ENCODE measurements at regions not wholly inside any gene's neighbourhood (a gene's known extent, or its start where the extent isn't known, plus 50 kb on each side); places are given as distances from the start of the nearest gene placed in this dataset.
"Not testable (repeated sequence)": the region's sequence is repeated elsewhere in the genome, so short reads cannot be mapped to it uniquely, and the experiment has no call there.

DNA sequence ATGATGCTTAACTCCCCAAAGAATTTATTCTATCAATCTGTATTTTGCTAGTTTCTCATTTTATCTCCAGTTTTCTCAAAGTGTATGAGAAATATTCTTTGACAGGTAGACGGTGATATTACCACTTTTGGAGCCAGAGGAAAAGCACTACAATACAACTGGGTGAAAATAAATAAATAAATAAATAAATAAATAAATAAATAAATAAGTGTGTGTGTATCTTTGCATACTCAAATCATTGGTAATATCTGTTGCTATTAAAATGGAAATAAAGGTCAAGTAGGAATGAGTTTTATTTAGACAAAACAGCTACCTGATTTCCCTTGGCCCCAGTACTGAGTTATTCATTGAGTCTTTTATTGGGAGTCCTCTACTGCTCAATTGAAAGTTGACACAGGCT is 114.3 kb downstream of the RBMX2 start:
- peaks cover 18 to 34% (median 29%) of the 10 kb centered on the region in 11 experiments for H3K9me3 ChIP-seq (replicated peaks in 1 of 11)
- peaks cover 21 to 56% (median 47%) of the 10 kb centered on the region in 11 experiments for H3K27me3 ChIP-seq
- no peak overlapping the region for H3K4me3 ChIP-seq
- no peaks in the 10 kb centered on the region for H4K20me1 ChIP-seq
- no peaks in the 10 kb centered on the region for H3K36me3 ChIP-seq
- H3K9ac ChIP-seq = no peak overlapping the region
- no peak for TF ChIP-seq Cebpa-rat (IDR thresholded peaks at IDR 0.05)
- no peaks in the 10 kb centered on the region for H3K4me1 ChIP-seq
- H3K4me2 ChIP-seq = no peak overlapping the region
- H3K27ac ChIP-seq = no peak overlapping the region

DNA sequence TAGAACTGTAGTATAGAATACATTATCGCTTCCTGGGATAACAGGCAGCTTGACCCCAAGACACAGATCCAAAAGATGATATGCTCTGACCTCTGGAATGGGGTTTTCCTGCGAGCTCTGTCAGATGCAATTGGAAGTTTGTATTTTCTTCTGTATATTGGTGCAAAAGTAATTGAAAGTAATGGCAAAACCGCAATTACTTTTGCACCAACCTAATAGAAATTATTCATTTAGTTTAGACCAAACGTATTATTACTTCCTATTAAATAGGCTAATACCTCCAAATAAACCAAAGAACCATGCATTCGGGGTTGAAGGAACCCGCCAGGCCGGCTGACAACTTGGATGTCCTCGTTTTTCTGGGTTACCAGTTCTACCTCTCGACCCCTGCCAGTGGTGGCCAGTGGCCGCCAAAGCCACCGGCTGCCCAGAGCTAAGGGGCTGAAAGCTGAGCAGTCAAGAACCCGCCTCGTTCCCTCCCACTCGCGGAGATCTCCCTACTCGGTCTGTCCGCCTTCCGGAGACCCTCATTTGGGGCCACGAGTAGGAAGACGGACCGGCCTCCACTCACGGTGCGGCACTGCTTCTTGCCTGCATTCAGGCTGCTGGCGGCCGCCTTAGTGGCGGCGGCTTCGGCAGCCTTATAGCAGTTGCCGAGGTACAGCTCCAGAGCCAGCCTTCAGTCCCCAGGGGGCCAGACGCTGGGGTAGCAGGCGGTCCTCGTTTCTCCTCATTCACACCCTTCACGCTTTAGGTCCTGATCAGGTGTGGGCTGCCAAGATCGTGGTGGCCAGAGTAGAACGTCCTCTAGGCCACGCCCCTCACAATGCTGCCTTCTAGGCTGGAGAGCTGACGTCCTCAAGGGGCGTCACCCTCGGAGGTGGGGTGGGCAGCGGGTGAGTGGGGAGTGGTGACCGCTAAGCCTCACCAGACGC is 121.9 kb downstream of the RBMX2 start:
- H3K9me3 ChIP-seq (replicated peaks in 1 of 11) = peaks cover 8 to 15% (median 10%) of the 10 kb centered on the region in 11 experiments; a peak in 19 of 22 replicates
- no peak overlapping the region for H3K4me2 ChIP-seq
- TF ChIP-seq Cebpa-rat (IDR thresholded peaks at IDR 0.05) = no peak
- no peaks in the 10 kb centered on the region for H4K20me1 ChIP-seq
- no peaks in the 10 kb centered on the region for H3K4me1 ChIP-seq
- no peak overlapping the region for H3K9ac ChIP-seq
- no peak overlapping the region for H3K4me3 ChIP-seq
- no peak overlapping the region for H3K27ac ChIP-seq
- H3K36me3 ChIP-seq = no peaks in the 10 kb centered on the region
- H3K27me3 ChIP-seq = peaks cover 0 to 33% (median 9%) of the 10 kb centered on the region in 11 experiments; a peak in 15 of 22 replicates

DNA sequence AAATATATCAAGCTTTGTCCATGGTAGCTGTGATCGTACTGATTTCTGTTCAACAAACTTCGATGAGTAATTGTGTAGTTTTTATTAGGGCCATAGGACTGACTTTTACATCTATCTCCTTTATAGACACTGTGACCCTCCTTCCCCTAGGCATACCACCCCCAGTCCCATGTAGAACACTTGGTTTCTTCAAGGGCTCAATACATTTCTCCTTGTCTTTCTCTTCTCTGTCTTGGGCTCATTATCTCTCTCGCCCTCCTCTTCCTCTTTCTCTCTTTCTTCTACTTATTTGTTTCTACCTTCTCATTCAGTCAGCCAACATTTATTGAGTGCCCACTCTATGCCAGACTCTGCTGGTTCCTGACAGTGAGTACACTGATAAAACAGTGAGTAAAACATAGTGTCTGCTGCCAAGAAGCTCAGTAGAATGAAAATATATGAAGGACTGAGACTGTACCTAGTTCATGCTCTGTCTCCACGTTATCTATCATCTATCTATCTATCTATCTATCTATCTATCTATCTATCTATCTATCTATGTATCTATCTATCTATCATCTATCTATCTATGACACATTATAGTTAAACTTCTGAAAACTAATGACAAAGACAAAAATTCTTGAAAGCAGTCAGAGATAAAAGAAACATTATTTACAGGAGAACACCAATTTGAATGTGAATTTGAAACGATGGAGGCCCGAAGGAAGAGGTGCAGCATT is 122.8 kb downstream of the RBMX2 start:
- Histone ChIP-seq H3K4me3 (no peak overlapping the region), H3K27me3 (peaks cover 0 to 39% (median 11%) of the 10 kb centered on the region in 11 experiments; a peak in 15 of 22 replicates), H3K27ac (no peak overlapping the region), H3K9me3 (replicated peaks in 1 of 11) (peaks cover 8 to 24% (median 16%) of the 10 kb centered on the region in 11 experiments; a peak in 20 of 22 replicates), H4K20me1 (no peaks in the 10 kb centered on the region), H3K36me3 (no peaks in the 10 kb centered on the region), H3K9ac (no peak overlapping the region), H3K4me2 (no peak overlapping the region), H3K4me1 (no peaks in the 10 kb centered on the region)
- TF ChIP-seq Cebpa-rat (IDR thresholded peaks at IDR 0.05) = no peak

DNA sequence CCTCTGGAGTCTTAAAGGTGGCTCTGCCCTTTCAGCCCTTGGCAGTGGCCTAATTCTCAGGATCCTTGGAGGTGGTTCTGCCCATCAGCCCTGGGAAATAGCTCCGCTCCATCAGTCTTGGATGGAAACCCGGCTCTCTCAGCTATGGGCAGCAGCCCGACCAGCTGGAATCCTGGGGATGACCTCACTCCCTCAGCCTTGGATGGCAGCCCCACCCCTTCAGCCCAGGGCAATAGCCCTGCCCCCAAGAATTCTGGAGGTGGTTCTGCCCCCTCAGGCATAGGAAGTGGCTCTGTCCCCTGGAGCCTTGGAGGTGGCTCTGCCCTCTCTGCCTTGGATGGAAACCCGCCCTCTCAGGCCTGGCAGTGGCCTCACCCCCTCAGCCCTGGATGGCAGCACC is 127.7 kb downstream of the RBMX2 start:
- H3K9ac ChIP-seq = no peak overlapping the region
- TF ChIP-seq Cebpa-rat (IDR thresholded peaks at IDR 0.05) = no peak
- H3K4me3 ChIP-seq = no peak overlapping the region
- no peaks in the 10 kb centered on the region for H3K36me3 ChIP-seq
- H3K4me1 ChIP-seq = no peaks in the 10 kb centered on the region
- H3K27ac ChIP-seq = no peak overlapping the region
- peaks cover 33 to 67% (median 43%) of the 10 kb centered on the region in 11 experiments for H3K27me3 ChIP-seq
- H3K9me3 ChIP-seq (replicated peaks in 1 of 11) = peaks cover 0 to 32% (median 20%) of the 10 kb centered on the region in 11 experiments; a peak in 15 of 22 replicates
- H3K4me2 ChIP-seq = no peak overlapping the region
- no peaks in the 10 kb centered on the region for H4K20me1 ChIP-seq

DNA sequence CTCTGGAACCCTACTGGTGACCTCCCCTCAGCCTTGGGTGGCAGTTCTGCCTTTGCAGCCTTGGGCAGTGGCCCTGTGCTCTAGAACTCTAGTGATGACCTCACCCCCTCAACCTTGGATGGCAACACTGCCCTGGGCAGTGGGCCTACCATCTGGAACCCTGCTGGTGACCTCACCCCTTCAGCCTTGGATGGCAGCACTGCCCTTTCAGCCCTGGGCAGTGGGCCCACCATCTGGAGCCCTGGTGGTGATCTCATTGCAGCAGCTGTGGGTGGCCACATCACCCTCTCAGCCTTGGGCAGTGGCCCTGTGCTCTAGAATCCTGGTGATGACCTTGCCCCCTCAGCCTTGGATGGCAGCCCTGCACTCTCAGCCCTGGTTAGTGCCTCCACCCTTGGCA is 129.3 kb downstream of the RBMX2 start:
- Histone ChIP-seq H3K4me2 (no peak overlapping the region), H3K9me3 (replicated peaks in 1 of 11) (peaks cover 0 to 32% (median 20%) of the 10 kb centered on the region in 11 experiments; a peak in 15 of 22 replicates), H3K27ac (no peak overlapping the region), H4K20me1 (0 out of 22 replicates have a peak, but pooled peaks cover 0 to 3% (median 0%) of the 10 kb centered on the region in 11 experiments), H3K36me3 (no peaks in the 10 kb centered on the region), H3K4me1 (no peaks in the 10 kb centered on the region), H3K9ac (no peak overlapping the region), H3K27me3 (peaks cover 48 to 81% (median 58%) of the 10 kb centered on the region in 11 experiments), H3K4me3 (no peak overlapping the region)
- no peak for TF ChIP-seq Cebpa-rat (IDR thresholded peaks at IDR 0.05)

DNA sequence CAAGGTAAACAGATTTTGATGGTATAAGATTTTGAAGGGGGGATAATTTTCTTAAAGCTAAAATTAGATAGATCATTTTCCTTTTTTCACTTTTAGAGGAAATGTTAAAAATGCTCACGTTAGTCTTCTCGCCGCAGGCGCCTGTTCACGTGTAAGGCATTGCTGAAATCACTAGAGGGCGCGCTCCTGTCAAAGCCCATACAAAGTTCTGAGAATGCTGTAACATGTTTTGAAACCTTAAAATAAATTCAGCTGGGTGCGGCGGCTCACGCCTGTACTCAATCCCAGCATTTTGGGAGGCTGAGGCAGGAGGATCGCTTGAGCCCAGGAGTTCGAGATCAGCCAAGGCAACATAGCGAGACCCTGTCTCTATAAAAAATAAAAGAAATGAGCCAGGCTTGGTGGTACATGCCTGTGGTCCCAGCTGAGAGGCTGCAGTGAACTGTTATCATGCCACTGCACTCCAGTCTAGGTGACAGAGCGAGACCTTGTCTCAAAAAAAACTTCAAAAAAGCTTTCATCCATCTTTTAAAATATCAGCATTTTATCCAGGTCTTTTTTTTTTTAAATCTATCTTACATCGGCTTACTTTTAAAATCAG is 138.0 kb downstream of the RBMX2 start:
- no peaks in the 10 kb centered on the region for H3K4me1 ChIP-seq
- H3K27ac ChIP-seq = no peak overlapping the region
- TF ChIP-seq Cebpa-rat (IDR thresholded peaks at IDR 0.05) = no peak
- no peaks in the 10 kb centered on the region for H3K36me3 ChIP-seq
- no peak overlapping the region for H3K4me2 ChIP-seq
- no peak overlapping the region for H3K9ac ChIP-seq
- H4K20me1 ChIP-seq = peaks cover 0 to 6% (median 0%) of the 10 kb centered on the region in 11 experiments; a peak in 1 of 22 replicates
- H3K27me3 ChIP-seq = peaks cover 87 to 100% (median 98%) of the 10 kb centered on the region in 11 experiments
- no peak overlapping the region for H3K4me3 ChIP-seq
- no peaks in the 10 kb centered on the region for H3K9me3 ChIP-seq (replicated peaks in 1 of 11)

DNA sequence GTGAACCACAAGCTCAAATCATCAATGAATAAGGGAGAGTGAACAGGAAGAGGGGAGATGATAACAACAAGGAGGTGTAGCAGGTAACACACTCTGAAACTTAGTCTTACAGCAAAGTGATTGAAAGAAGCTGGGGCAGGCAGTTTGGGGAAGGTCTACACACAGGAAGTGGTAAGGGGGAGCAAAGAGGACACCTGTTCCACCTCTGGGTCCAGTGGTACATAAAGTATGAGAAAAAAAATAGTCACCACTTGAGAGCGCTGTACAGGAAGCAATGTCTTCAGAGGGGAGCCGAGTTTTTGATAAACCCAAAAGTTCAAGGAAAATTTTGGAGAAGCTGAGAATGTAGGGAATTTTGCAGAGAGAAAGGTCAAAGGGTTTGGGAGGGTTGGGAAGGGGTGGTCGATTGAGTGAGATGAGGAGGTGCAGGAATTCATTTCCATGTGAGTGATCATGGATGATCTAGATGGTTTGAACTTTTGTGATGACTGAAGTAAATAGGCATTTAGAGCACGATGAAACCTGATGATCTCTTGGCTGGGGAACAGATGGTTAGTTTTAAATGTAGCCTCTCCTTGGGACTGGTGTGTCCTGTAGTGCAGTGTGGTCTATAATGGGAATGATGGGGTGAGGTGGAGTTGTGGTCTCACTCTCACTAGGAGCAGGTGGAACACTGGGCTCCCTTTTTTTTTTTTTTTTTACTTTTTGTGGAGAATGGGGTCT is 142.0 kb downstream of the RBMX2 start:
- Histone ChIP-seq H3K4me3 (no peak overlapping the region), H3K4me2 (no peak overlapping the region), H3K36me3 (no peaks in the 10 kb centered on the region), H3K27ac (no peak overlapping the region), H3K9me3 (replicated peaks in 1 of 11) (no peaks in the 10 kb centered on the region), H3K9ac (no peak overlapping the region), H3K27me3 (peaks cover 86 to 100% (median 98%) of the 10 kb centered on the region in 11 experiments), H4K20me1 (0 out of 22 replicates have a peak, but pooled peaks cover 0 to 3% (median 0%) of the 10 kb centered on the region in 11 experiments), H3K4me1 (no peaks in the 10 kb centered on the region)
- no peak for TF ChIP-seq Cebpa-rat (IDR thresholded peaks at IDR 0.05)

DNA sequence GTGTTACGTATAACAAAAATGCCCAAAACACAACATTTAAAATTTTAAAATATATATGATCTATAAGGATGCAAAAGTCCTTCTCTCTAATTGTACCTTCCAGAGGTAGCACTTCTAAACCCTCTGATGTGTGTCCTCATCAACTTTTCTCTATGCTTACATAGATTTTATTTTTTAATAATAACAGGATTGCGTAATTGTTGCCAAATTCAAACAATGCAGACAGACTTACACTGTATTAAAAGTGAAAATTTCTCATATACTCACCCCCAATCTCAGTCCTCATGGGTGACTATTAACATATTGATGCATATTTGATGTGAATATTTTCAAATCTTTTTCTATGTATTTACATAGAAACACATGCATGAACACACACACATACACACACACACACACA is 144.0 kb downstream of the RBMX2 start:
- Histone ChIP-seq H3K36me3 (no peaks in the 10 kb centered on the region), H3K9me3 (replicated peaks in 1 of 11) (no peaks in the 10 kb centered on the region), H3K27ac (no peak overlapping the region), H3K4me3 (no peak overlapping the region), H3K27me3 (peaks cover 83 to 100% (median 98%) of the 10 kb centered on the region in 11 experiments), H3K4me2 (no peak overlapping the region), H3K9ac (no peak overlapping the region), H4K20me1 (no peaks in the 10 kb centered on the region), H3K4me1 (peaks cover 0 to 7% (median 0%) of the 10 kb centered on the region in 10 experiments; a peak in 2 of 20 replicates)
- TF ChIP-seq Cebpa-rat (IDR thresholded peaks at IDR 0.05) = peak in 2 of 11 experiments; percentile 46 to 59; a peak in 4 of 22 replicates

DNA sequence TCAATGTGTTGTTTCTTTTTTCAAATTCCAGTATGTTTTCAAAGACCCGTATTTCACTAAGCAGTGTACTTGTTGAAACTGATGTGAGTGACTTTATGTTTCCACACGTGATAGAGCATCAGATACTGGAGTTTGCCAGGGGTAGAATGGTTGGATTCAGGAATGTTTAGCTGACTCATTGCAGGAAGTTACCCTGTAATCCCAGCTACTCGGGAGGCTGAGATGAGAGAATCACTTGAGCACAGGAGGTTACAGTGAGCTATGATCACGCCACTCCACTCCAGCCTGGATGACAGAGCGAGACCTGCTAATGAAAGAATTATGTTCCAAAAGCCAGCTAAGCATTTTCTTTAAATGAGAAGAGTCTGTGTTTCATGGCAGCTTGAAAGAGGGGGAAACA is 147.6 kb downstream of the RBMX2 start:
- not testable (repeated sequence) for H3K9ac ChIP-seq; H4K20me1 ChIP-seq; H3K36me3 ChIP-seq; H3K4me2 ChIP-seq; H3K27ac ChIP-seq; H3K9me3 ChIP-seq (replicated peaks in 1 of 11); H3K4me3 ChIP-seq
- peaks cover 91 to 100% (median 98%) of the 10 kb centered on the region in 11 experiments for H3K27me3 ChIP-seq
- H3K4me1 ChIP-seq = peaks cover 0 to 27% (median 19%) of the 10 kb centered on the region in 10 experiments; a peak in 16 of 20 replicates

Measured in BLaER1 treated with 17β-estradiol and CSF1 and Interleukin-3, amounts not matched to agents 10 nM and 100 nM (cell line).